ENCODE measurements at regions not wholly inside any gene's neighbourhood (a gene's known extent, or its start where the extent isn't known, plus 50 kb on each side); places are given as distances from the start of the nearest gene placed in this dataset.

DNA sequence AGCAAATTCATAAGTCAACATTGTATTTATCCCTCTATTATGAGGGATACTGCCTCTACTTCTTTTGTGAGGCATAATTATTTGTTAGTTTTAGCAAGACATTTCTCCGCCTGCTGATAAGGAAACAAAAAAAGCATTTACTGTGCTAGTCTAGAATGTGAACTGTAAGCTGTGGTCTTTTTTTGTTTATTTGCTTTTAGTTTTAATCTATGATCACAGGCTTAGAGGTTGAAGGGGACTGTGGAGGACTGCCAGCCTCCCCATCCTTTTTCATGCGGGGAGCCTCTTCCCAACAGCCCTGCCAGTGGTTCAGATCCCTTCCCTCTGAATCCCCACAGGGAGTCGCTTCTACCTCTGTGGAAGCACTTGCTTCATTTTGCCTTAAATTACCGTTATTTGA lies 331.0 kb upstream of the ROPN1 start:
- H3K27ac Mint-ChIP-seq (ENCODE audit: unreplicated experiment) = no peak overlapping the region
- TF ChIP-seq, protein P1, sequence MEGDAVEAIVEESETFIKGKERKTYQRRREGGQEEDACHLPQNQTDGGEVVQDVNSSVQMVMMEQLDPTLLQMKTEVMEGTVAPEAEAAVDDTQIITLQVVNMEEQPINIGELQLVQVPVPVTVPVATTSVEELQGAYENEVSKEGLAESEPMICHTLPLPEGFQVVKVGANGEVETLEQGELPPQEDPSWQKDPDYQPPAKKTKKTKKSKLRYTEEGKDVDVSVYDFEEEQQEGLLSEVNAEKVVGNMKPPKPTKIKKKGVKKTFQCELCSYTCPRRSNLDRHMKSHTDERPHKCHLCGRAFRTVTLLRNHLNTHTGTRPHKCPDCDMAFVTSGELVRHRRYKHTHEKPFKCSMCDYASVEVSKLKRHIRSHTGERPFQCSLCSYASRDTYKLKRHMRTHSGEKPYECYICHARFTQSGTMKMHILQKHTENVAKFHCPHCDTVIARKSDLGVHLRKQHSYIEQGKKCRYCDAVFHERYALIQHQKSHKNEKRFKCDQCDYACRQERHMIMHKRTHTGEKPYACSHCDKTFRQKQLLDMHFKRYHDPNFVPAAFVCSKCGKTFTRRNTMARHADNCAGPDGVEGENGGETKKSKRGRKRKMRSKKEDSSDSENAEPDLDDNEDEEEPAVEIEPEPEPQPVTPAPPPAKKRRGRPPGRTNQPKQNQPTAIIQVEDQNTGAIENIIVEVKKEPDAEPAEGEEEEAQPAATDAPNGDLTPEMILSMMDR (IDR thresholded peaks at IDR 0.05; ENCODE audit: insufficient read depth in 1 of 2, low read depth in 1 of 2, low read length in 1 of 2, severe bottlenecking in 1 of 2, unreplicated experiment in 1 of 2) = no peak
- H3K4me3 Mint-ChIP-seq (ENCODE audit: unreplicated experiment) = no peak overlapping the region
- peaks cover 3% of the 10 kb centered on the region for H3K27me3 Mint-ChIP-seq (ENCODE audit: insufficient read depth, unreplicated experiment)
- Histone ChIP-seq H3K4me3 (ENCODE audit: low read depth, low read length) (no peak overlapping the region), H3K9me3 (no peaks in the 10 kb centered on the region), H3K27me3 (replicated peaks; ENCODE audit: control insufficient read depth, insufficient read depth, low read length) (no peaks in the 10 kb centered on the region), H3K36me3 (ENCODE audit: control insufficient read depth, insufficient read depth, low read length) (no peaks in the 10 kb centered on the region), H3K4me1 (0 out of 2 replicates have a peak, but pooled peaks cover 3% of the 10 kb centered on the region)
- DNase-seq = no peak
- H3K36me3 Mint-ChIP-seq (ENCODE audit: insufficient read depth, unreplicated experiment) = no peaks in the 10 kb centered on the region
- no TSS peak for BruUV-seq (replicated peaks)
- ChIA-PET POLR2A (no interaction called here), CTCF (no interaction called here)
- intact Hi-C loops (cut with micrococcal nuclease; ENCODE audit: unreplicated experiment) = loop anchor here (2.0 kb wide), 1 partner anchor 28 kb away; no protein-coding TSS in a partner anchor
- H3K9me3 Mint-ChIP-seq (ENCODE audit: unreplicated experiment) = no peaks in the 10 kb centered on the region
- H3K4me1 Mint-ChIP-seq (ENCODE audit: low read depth, unreplicated experiment) = no peaks in the 10 kb centered on the region

DNA sequence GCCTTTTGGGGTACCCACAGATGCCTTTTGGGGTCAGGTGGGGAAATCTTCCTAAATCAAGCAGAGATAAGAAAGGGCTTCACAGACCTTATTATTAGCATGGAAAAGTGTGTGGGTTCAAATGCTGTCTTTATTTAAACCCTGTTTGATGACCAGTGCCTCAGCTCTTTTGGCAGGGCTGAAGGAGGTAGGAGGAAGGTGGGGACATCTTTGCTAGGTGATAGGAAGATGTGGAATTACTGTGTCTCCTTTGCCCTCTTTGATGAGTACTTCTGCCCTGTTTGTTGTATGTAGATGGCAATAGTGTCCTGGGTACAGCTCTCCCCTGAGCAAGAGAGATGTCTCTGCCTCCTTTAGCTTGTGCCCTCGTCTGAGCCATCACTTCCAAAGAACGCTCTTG lies 333.3 kb upstream of the ROPN1 start:
- Mint-ChIP-seq H3K4me1 (ENCODE audit: low read depth, unreplicated experiment) (no peaks in the 10 kb centered on the region), H3K27ac (ENCODE audit: unreplicated experiment) (no peak overlapping the region), H3K36me3 (ENCODE audit: insufficient read depth, unreplicated experiment) (no peaks in the 10 kb centered on the region), H3K9me3 (ENCODE audit: unreplicated experiment) (no peaks in the 10 kb centered on the region), H3K27me3 (ENCODE audit: insufficient read depth, unreplicated experiment) (peaks cover 3% of the 10 kb centered on the region), H3K4me3 (ENCODE audit: unreplicated experiment) (no peak overlapping the region)
- Histone ChIP-seq H3K9me3 (no peaks in the 10 kb centered on the region), H3K4me1 (0 out of 2 replicates have a peak, but pooled peaks cover 3% of the 10 kb centered on the region), H3K27me3 (replicated peaks; ENCODE audit: control insufficient read depth, insufficient read depth, low read length) (no peaks in the 10 kb centered on the region), H3K4me3 (ENCODE audit: low read depth, low read length) (no peak overlapping the region), H3K36me3 (ENCODE audit: control insufficient read depth, insufficient read depth, low read length) (no peaks in the 10 kb centered on the region)
- DNase-seq = no peak
- POLR2A ChIA-PET = no interaction called here
- BruUV-seq (replicated peaks) = no TSS peak
- TF ChIP-seq, protein P1 (IDR thresholded peaks at IDR 0.05; ENCODE audit: insufficient read depth in 1 of 2, low read depth in 1 of 2, low read length in 1 of 2, severe bottlenecking in 1 of 2, unreplicated experiment in 1 of 2) = no peak
- CTCF ChIA-PET = no interaction called here
- intact Hi-C loops (cut with micrococcal nuclease; ENCODE audit: unreplicated experiment) = no loop called here

GRCh38 chr3:124329723-124330122 lies 337.8 kb upstream of the ROPN1 start:
- no peak overlapping the region for H3K4me3 Mint-ChIP-seq (ENCODE audit: unreplicated experiment)
- no peaks in the 10 kb centered on the region for H3K4me1 Mint-ChIP-seq (ENCODE audit: low read depth, unreplicated experiment)
- no peaks in the 10 kb centered on the region; the same call in 1 of the 2 replicates for H3K27me3 ChIP-seq (replicated peaks; ENCODE audit: control insufficient read depth, insufficient read depth, low read length)
- H3K27me3 Mint-ChIP-seq (ENCODE audit: insufficient read depth, unreplicated experiment) = peaks cover 12% of the 10 kb centered on the region
- no peaks in the 10 kb centered on the region for H3K36me3 ChIP-seq (ENCODE audit: control insufficient read depth, insufficient read depth, low read length)
- peaks cover 10% of the 10 kb centered on the region for H3K9me3 Mint-ChIP-seq (ENCODE audit: unreplicated experiment)
- DNase-seq = no peak
- H3K4me1 ChIP-seq = no peaks in the 10 kb centered on the region
- no TSS peak for BruUV-seq (replicated peaks)
- POLR2A ChIA-PET = no interaction called here
- H3K36me3 Mint-ChIP-seq (ENCODE audit: insufficient read depth, unreplicated experiment) = no peaks in the 10 kb centered on the region
- CTCF ChIA-PET = no interaction called here
- H3K27ac Mint-ChIP-seq (ENCODE audit: unreplicated experiment) = no peak overlapping the region
- intact Hi-C loops (cut with micrococcal nuclease; ENCODE audit: unreplicated experiment) = no loop called here
- TF ChIP-seq, protein P1 (IDR thresholded peaks at IDR 0.05; ENCODE audit: insufficient read depth in 1 of 2, low read depth in 1 of 2, low read length in 1 of 2, severe bottlenecking in 1 of 2, unreplicated experiment in 1 of 2) = no peak
- no peaks in the 10 kb centered on the region for H3K9me3 ChIP-seq
- H3K4me3 ChIP-seq (ENCODE audit: low read depth, low read length) = no peak overlapping the region
